ENCODE measurements at regions not wholly inside any gene's neighbourhood (a gene's known extent, or its start where the extent isn't known, plus 50 kb on each side); places are given as distances from the start of the nearest gene placed in this dataset.

DNA sequence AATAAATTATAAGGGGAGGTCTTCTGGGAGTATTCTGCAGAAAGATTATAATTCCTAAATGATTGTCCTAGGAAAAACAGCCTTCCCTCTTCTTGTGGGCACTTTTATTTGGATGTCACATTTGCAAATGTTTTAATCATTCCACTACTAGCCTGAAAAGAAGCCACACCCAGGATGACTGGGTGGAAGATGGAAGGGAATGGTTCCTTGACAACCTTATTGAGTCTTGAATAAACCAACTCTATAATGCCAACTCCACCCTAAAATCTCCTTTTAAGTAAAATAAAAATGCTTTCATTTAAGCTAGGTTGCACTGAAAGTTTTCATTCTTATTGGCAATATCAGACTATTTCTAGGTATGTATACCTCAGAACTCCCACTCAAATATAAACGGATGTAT, 494.6 kb downstream of the RFC3 start:
- no peak overlapping the region for H3K56ac ChIP-seq (ENCODE audit: extremely low read depth, insufficient read depth, low read length)
- no TSS peak for BruUV-seq (replicated peaks)
- no peaks in the 10 kb centered on the region for H3K36me3 ChIP-seq (ENCODE audit: control insufficient read depth, insufficient read depth, low read length)
- no peak overlapping the region for H2BK5ac ChIP-seq (ENCODE audit: low read depth, low read length, poor library complexity, severe bottlenecking)
- no peak overlapping the region for H2AFZ ChIP-seq (replicated peaks; ENCODE audit: low read length, poor library complexity)
- no peak overlapping the region for H4K5ac ChIP-seq (ENCODE audit: low read depth, low read length)
- intact Hi-C loops (cut with micrococcal nuclease), result no loop called here
- H3K4me1 ChIP-seq (ENCODE audit: control insufficient read depth, insufficient read depth, low read length), result no peaks in the 10 kb centered on the region
- H3K27ac ChIP-seq (ENCODE audit: insufficient read depth, low read length), result no peak overlapping the region
- no peak overlapping the region for H2AK9ac ChIP-seq (replicated peaks; ENCODE audit: low read depth, low read length, poor library complexity)
- no peak overlapping the region for H3K4me2 ChIP-seq (ENCODE audit: low read depth, low read length)
- dilution Hi-C loops (cut with HindIII; ENCODE audit: low sequenced_read_pairs, unreplicated experiment), result no loop called here
- H2BK120ac ChIP-seq (ENCODE audit: low read depth, low read length), result no peak overlapping the region
- no peak overlapping the region for H2AK5ac ChIP-seq (ENCODE audit: low read depth, low read length)
- H3K23ac ChIP-seq (ENCODE audit: low read depth, low read length), result no peak overlapping the region
- H2BK15ac ChIP-seq (ENCODE audit: low read depth, low read length), result no peak overlapping the region
- no peak overlapping the region for H3K9ac ChIP-seq (ENCODE audit: low read depth, low read length)
- POLR2A ChIA-PET (ENCODE audit: unreplicated experiment), result no interaction called here
- H3K9me1 ChIP-seq (ENCODE audit: insufficient read depth, low read length), result no peaks in the 10 kb centered on the region
- TF ChIP-seq SMC3 (IDR thresholded peaks at IDR 0.05; ENCODE audit: low read depth, low read length) (no peak), BHLHE40 (IDR thresholded peaks at IDR 0.05; ENCODE audit: low read depth, low read length) (no peak), FOS (IDR thresholded peaks at IDR 0.05; ENCODE audit: low read depth, low read length) (no peak), MAZ (IDR thresholded peaks at IDR 0.05; ENCODE audit: borderline replicate concordance, low read depth, low read length) (no peak), RCOR1 (IDR thresholded peaks at IDR 0.05; ENCODE audit: insufficient replicate concordance, low read length) (no peak), MXI1 (IDR thresholded peaks at IDR 0.05; ENCODE audit: borderline replicate concordance, low read depth, low read length) (no peak), CHD1 (IDR thresholded peaks at IDR 0.05; ENCODE audit: low read depth, low read length) (no peak), MAFK (IDR thresholded peaks at IDR 0.05; ENCODE audit: low read depth, low read length) (no peak), CEBPB (IDR thresholded peaks at IDR 0.05; ENCODE audit: low read depth, low read length) (no peak), POLR2A (IDR thresholded peaks at IDR 0.05; ENCODE audit: low read depth, low read length) (no peak), USF2 (IDR thresholded peaks at IDR 0.05; ENCODE audit: low read depth, low read length) (no peak), NFE2L2 (IDR thresholded peaks at IDR 0.05; ENCODE audit: low read depth, low read length) (no peak), RFX5 (IDR thresholded peaks at IDR 0.05; ENCODE audit: low read depth, low read length) (no peak)
- TF ChIP-seq, protein P1, sequence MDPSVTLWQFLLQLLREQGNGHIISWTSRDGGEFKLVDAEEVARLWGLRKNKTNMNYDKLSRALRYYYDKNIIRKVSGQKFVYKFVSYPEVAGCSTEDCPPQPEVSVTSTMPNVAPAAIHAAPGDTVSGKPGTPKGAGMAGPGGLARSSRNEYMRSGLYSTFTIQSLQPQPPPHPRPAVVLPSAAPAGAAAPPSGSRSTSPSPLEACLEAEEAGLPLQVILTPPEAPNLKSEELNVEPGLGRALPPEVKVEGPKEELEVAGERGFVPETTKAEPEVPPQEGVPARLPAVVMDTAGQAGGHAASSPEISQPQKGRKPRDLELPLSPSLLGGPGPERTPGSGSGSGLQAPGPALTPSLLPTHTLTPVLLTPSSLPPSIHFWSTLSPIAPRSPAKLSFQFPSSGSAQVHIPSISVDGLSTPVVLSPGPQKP (IDR thresholded peaks at IDR 0.05; ENCODE audit: borderline replicate concordance, low read depth, low read length), result no peak
- TF ChIP-seq, protein P2, sequence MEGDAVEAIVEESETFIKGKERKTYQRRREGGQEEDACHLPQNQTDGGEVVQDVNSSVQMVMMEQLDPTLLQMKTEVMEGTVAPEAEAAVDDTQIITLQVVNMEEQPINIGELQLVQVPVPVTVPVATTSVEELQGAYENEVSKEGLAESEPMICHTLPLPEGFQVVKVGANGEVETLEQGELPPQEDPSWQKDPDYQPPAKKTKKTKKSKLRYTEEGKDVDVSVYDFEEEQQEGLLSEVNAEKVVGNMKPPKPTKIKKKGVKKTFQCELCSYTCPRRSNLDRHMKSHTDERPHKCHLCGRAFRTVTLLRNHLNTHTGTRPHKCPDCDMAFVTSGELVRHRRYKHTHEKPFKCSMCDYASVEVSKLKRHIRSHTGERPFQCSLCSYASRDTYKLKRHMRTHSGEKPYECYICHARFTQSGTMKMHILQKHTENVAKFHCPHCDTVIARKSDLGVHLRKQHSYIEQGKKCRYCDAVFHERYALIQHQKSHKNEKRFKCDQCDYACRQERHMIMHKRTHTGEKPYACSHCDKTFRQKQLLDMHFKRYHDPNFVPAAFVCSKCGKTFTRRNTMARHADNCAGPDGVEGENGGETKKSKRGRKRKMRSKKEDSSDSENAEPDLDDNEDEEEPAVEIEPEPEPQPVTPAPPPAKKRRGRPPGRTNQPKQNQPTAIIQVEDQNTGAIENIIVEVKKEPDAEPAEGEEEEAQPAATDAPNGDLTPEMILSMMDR (conservative IDR thresholded peaks at IDR 0.05; ENCODE audit: low read depth, low read length), result no peak
- no peaks in the 10 kb centered on the region for H4K20me1 ChIP-seq (ENCODE audit: insufficient read depth, low read length)
- DNase-seq (no peak), ATAC-seq (ENCODE audit: low read depth) (no peak)
- CTCF ChIA-PET, result no interaction called here
- H4K91ac ChIP-seq (ENCODE audit: insufficient read depth, low read depth, low read length), result no peak overlapping the region
- H3K4ac ChIP-seq (ENCODE audit: low read depth, low read length), result no peak overlapping the region
- no peak overlapping the region for H3K4me3 ChIP-seq (ENCODE audit: insufficient read depth, low read depth, low read length)
- H3K14ac ChIP-seq (replicated peaks; ENCODE audit: low read depth, low read length), result no peak overlapping the region
- in situ Hi-C loops (cut with MboI; ENCODE audit: low sequenced_read_pairs), result no loop called here
- no peak overlapping the region for H2BK20ac ChIP-seq (ENCODE audit: low read depth, low read length)
- H3K18ac ChIP-seq (ENCODE audit: low read depth, low read length), result no peak overlapping the region
- no CpG with 5 or more reads among the region's 1 CpG for WGBS, 2 experiments (ENCODE audit: extremely low coverage in 2 of 2, insufficient read length in 1 of 2)
- H3K9me3 ChIP-seq (ENCODE audit: control insufficient read depth, insufficient read depth, low read length), result no peaks in the 10 kb centered on the region
- H3K27me3 ChIP-seq (ENCODE audit: control insufficient read depth, insufficient read depth, low read length), result no peaks in the 10 kb centered on the region; the same call in 1 of the 2 replicates
- no peak overlapping the region for H4K8ac ChIP-seq (ENCODE audit: low read depth in 2 of 2, low read length in 2 of 2)
- H3K79me1 ChIP-seq (ENCODE audit: low read depth in 1 of 2, low read length in 2 of 2), result no peaks in the 10 kb centered on the region

Data from IMR-90 (cell line).